HepG2 (cell line): ENCODE measurements at regions not wholly inside any gene's neighbourhood (a gene's known extent, or its start where the extent isn't known, plus 50 kb on each side); places are given as distances from the start of the nearest gene placed in this dataset.

ENCODE experiments used
- ATAD3A ChIP-seq: sonication (generic); formaldehyde crosslinking; IDR thresholded peaks from 2 replicates; pipeline ENCODE4 v1.4.0; 2020; ENCODE audit warnings: missing genetic modification reagents
- MTA3 ChIP-seq: sonication (generic); formaldehyde crosslinking; IDR thresholded peaks from 2 replicates; pipeline ENCODE4 v1.4.0; 2020; ENCODE audit warnings: missing genetic modification reagents
- PAWR ChIP-seq: sonication (generic); formaldehyde crosslinking; IDR thresholded peaks from 2 replicates; pipeline ENCODE4 v1.4.0; 2020; ENCODE audit warnings: missing genetic modification reagents, mild to moderate bottlenecking, borderline replicate concordance
- SETDB1 ChIP-seq: sonication (generic); formaldehyde crosslinking; IDR thresholded peaks from 2 replicates; pipeline ENCODE4 v1.5.1; 2020; ENCODE audit warnings: missing genetic modification reagents, mild to moderate bottlenecking, borderline replicate concordance
- SMAD9 ChIP-seq: sonication (generic); formaldehyde crosslinking; IDR thresholded peaks from 2 replicates; pipeline ENCODE4 v1.5.1; 2020; ENCODE audit warnings: mild to moderate bottlenecking, missing genetic modification reagents
- ZFP82 ChIP-seq: sonication (generic); formaldehyde crosslinking; IDR thresholded peaks from 2 replicates; pipeline ENCODE4 v1.5.1; 2020; ENCODE audit warnings: mild to moderate bottlenecking, missing genetic modification reagents, borderline replicate concordance
- ZNF883 ChIP-seq: sonication (generic); formaldehyde crosslinking; IDR thresholded peaks from 2 replicates; pipeline ENCODE4 v1.5.1; 2020; ENCODE audit warnings: mild to moderate bottlenecking, missing genetic modification reagents; ENCODE audit errors: not compliant biosample characterization
- TF ChIP-seq, protein P1 (sequence below): sonication (generic); formaldehyde crosslinking; IDR thresholded peaks from 2 replicates; pipeline ENCODE4 v1.4.0; 2020; ENCODE audit warnings: mild to moderate bottlenecking, missing genetic modification reagents, borderline replicate concordance
- TF ChIP-seq, protein P2 (sequence below): sonication (generic); formaldehyde crosslinking; IDR thresholded peaks from one replicate; pipeline ENCODE4 v1.5.1; 2020; ENCODE audit warnings: mild to moderate bottlenecking, missing genetic modification reagents; ENCODE audit errors: not compliant biosample characterization
- TF ChIP-seq, protein P3 (sequence below): sonication (generic); formaldehyde crosslinking; IDR thresholded peaks from 2 replicates; pipeline ENCODE4 v1.5.0; 2020; ENCODE audit warnings: mild to moderate bottlenecking, missing genetic modification reagents
- TF ChIP-seq, protein P4 (sequence below): sonication (generic); formaldehyde crosslinking; IDR thresholded peaks from 2 replicates; pipeline ENCODE4 v1.4.0; 2020; ENCODE audit warnings: missing genetic modification reagents

DNA sequence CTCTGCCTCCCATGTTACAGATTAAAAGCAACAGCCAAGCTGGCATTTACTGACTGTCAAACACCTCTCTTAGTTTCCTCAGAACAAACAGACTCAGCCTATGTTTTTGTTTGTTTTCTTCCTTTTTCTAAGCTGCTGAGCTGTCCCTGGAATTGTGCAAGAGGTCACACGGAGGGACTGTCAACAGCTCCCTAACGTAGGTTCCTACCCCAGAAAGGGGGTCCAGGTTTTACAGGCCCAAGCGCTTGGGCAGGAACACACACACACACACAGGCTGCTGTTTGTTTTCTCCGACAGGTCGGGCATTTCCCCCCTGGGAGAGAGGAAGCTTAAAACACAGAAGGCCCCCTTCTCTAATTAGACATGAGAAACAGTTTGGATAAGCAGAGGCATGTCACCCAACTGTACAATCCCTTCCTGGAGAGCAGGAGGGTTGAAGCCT lies 739.6 kb upstream of the TBX3 start (continued):
- TF ChIP-seq, protein P1, sequence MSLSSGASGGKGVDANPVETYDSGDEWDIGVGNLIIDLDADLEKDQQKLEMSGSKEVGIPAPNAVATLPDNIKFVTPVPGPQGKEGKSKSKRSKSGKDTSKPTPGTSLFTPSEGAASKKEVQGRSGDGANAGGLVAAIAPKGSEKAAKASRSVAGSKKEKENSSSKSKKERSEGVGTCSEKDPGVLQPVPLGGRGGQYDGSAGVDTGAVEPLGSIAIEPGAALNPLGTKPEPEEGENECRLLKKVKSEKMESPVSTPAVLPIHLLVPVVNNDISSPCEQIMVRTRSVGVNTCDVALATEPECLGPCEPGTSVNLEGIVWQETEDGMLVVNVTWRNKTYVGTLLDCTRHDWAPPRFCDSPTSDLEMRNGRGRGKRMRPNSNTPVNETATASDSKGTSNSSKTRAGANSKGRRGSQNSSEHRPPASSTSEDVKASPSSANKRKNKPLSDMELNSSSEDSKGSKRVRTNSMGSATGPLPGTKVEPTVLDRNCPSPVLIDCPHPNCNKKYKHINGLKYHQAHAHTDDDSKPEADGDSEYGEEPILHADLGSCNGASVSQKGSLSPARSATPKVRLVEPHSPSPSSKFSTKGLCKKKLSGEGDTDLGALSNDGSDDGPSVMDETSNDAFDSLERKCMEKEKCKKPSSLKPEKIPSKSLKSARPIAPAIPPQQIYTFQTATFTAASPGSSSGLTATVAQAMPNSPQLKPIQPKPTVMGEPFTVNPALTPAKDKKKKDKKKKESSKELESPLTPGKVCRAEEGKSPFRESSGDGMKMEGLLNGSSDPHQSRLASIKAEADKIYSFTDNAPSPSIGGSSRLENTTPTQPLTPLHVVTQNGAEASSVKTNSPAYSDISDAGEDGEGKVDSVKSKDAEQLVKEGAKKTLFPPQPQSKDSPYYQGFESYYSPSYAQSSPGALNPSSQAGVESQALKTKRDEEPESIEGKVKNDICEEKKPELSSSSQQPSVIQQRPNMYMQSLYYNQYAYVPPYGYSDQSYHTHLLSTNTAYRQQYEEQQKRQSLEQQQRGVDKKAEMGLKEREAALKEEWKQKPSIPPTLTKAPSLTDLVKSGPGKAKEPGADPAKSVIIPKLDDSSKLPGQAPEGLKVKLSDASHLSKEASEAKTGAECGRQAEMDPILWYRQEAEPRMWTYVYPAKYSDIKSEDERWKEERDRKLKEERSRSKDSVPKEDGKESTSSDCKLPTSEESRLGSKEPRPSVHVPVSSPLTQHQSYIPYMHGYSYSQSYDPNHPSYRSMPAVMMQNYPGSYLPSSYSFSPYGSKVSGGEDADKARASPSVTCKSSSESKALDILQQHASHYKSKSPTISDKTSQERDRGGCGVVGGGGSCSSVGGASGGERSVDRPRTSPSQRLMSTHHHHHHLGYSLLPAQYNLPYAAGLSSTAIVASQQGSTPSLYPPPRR (CRISPR knock-in tag) = peak; percentile 99
- no peak; the same call in 1 of the 2 replicates for TF ChIP-seq MTA3 (CRISPR knock-in tag)
- TF ChIP-seq, protein P2, sequence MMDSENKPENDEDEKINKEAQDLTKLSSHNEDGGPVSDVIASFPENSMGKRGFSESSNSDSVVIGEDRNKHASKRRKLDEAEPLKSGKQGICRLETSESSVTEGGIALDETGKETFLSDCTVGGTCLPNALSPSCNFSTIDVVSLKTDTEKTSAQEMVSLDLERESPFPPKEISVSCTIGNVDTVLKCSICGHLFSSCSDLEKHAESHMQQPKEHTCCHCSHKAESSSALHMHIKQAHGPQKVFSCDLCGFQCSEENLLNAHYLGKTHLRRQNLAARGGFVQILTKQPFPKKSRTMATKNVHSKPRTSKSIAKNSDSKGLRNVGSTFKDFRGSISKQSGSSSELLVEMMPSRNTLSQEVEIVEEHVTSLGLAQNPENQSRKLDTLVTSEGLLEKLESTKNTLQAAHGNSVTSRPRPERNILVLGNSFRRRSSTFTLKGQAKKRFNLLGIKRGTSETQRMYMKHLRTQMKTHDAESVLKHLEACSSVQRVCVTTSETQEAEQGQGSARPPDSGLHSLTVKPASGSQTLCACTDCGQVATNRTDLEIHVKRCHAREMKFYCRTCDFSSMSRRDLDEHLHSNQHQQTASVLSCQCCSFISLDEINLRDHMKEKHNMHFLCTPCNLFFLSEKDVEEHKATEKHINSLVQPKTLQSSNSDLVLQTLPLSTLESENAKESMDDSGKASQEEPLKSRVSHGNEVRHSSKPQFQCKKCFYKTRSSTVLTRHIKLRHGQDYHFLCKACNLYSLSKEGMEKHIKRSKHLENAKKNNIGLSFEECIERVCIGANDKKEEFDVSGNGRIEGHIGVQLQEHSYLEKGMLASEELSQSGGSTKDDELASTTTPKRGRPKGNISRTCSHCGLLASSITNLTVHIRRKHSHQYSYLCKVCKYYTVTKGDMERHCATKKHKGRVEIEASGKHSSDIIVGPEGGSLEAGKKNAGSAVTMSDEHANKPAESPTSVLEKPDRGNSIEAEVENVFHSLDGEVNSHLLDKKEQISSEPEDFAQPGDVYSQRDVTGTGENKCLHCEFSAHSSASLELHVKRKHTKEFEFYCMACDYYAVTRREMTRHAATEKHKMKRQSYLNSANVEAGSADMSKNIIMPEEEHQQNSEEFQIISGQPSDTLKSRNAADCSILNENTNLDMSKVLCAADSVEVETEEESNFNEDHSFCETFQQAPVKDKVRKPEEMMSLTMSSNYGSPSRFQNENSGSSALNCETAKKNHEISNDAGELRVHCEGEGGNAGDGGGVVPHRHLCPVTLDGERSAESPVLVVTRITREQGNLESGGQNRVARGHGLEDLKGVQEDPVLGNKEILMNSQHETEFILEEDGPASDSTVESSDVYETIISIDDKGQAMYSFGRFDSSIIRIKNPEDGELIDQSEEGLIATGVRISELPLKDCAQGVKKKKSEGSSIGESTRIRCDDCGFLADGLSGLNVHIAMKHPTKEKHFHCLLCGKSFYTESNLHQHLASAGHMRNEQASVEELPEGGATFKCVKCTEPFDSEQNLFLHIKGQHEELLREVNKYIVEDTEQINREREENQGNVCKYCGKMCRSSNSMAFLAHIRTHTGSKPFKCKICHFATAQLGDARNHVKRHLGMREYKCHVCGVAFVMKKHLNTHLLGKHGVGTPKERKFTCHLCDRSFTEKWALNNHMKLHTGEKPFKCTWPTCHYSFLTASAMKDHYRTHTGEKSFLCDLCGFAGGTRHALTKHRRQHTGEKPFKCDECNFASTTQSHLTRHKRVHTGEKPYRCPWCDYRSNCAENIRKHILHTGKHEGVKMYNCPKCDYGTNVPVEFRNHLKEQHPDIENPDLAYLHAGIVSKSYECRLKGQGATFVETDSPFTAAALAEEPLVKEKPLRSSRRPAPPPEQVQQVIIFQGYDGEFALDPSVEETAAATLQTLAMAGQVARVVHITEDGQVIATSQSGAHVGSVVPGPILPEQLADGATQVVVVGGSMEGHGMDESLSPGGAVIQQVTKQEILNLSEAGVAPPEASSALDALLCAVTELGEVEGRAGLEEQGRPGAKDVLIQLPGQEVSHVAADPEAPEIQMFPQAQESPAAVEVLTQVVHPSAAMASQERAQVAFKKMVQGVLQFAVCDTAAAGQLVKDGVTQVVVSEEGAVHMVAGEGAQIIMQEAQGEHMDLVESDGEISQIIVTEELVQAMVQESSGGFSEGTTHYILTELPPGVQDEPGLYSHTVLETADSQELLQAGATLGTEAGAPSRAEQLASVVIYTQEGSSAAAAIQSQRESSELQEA (CRISPR knock-in tag) = no peak
- TF ChIP-seq SETDB1 = no peak
- TF ChIP-seq, protein P3, sequence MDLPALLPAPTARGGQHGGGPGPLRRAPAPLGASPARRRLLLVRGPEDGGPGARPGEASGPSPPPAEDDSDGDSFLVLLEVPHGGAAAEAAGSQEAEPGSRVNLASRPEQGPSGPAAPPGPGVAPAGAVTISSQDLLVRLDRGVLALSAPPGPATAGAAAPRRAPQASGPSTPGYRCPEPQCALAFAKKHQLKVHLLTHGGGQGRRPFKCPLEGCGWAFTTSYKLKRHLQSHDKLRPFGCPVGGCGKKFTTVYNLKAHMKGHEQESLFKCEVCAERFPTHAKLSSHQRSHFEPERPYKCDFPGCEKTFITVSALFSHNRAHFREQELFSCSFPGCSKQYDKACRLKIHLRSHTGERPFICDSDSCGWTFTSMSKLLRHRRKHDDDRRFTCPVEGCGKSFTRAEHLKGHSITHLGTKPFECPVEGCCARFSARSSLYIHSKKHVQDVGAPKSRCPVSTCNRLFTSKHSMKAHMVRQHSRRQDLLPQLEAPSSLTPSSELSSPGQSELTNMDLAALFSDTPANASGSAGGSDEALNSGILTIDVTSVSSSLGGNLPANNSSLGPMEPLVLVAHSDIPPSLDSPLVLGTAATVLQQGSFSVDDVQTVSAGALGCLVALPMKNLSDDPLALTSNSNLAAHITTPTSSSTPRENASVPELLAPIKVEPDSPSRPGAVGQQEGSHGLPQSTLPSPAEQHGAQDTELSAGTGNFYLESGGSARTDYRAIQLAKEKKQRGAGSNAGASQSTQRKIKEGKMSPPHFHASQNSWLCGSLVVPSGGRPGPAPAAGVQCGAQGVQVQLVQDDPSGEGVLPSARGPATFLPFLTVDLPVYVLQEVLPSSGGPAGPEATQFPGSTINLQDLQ (CRISPR knock-in tag) = no peak
- no peak for TF ChIP-seq PAWR (CRISPR knock-in tag)
- no peak for TF ChIP-seq ZFP82 (CRISPR knock-in tag)
- TF ChIP-seq ZNF883 (CRISPR knock-in tag) = no peak
- TF ChIP-seq, protein P4, sequence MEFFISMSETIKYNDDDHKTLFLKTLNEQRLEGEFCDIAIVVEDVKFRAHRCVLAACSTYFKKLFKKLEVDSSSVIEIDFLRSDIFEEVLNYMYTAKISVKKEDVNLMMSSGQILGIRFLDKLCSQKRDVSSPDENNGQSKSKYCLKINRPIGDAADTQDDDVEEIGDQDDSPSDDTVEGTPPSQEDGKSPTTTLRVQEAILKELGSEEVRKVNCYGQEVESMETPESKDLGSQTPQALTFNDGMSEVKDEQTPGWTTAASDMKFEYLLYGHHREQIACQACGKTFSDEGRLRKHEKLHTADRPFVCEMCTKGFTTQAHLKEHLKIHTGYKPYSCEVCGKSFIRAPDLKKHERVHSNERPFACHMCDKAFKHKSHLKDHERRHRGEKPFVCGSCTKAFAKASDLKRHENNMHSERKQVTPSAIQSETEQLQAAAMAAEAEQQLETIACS (CRISPR knock-in tag) = no peak; the same call in 1 of the 2 replicates
- TF ChIP-seq SMAD9 = no peak
- TF ChIP-seq ATAD3A = no peak
